AG04449 (cell line): ENCODE measurements at regions not wholly inside any gene's neighbourhood (a gene's known extent, or its start where the extent isn't known, plus 50 kb on each side); places are given as distances from the start of the nearest gene placed in this dataset.

Source experiments
- CTCF ChIA-PET: fragments of 350-600 bp; formaldehyde crosslinking; extraction: SDS; loops from one replicate; lab custom pipeline; 2021; ENCODE audit warnings: antibody characterized with exemption; lab: Yijun Ruan, JAX
- POLR2A ChIA-PET: fragments of 400-600, 350-600 bp; formaldehyde crosslinking; extraction: SDS; loops from one replicate; lab custom pipeline; 2020; ENCODE audit warnings: antibody characterized with exemption, inconsistent platforms; lab: Yijun Ruan, JAX
- DNase-seq: peaks from one replicate; pipeline ENCODE4 v3.0.0-alpha.2; 2010; ENCODE audit warnings: low read depth, low spot score
- H3K4me3 ChIP-seq: 2 replicates; pipeline ENCODE4 v1.5.1; 2011; ENCODE audit warnings: low read depth, mild to moderate bottlenecking, control low read depth, low read length
- CTCF ChIP-seq: IDR thresholded peaks from one replicate; pipeline ENCODE4 v1.5.1; 2011; ENCODE audit warnings: mild to moderate bottlenecking, moderate library complexity, low read length, control low read depth, inconsistent platforms; ENCODE audit not compliant: insufficient read depth; ENCODE audit errors: missing control alignments

- ChIA-PET CTCF (interaction anchor here (1.5 kb wide), 1 partner anchor 9 kb away, joined by 3 read pairs; no protein-coding TSS in a partner anchor), POLR2A (no interaction called here)
- H3K4me3 ChIP-seq, result no peak overlapping the region
- DNase-seq, result no peak
- no peak for TF ChIP-seq CTCF
These were observed 140.4 kb upstream of the MMADHC start for GRCh38 chr2:149727927-149728326.

DNA sequence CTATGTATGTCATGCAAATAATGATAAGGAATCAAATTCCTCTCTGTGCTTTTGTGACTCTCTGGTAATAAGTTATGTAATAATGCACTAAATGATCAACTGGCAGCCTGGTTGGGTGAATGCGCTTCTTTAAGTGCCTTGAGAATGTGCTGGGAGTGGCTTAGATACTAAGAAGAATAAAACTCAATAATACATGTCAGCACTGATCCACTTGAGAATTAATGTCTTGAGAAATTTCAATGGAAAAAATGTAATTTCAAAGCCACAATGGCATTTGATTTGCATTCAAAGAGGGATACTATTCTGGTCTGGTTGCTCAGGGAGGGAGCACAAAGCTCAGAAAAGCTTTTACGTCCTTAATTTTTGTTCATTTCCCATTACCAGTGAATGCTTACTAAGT is 137.7 kb upstream of the MMADHC start:
- CTCF ChIA-PET, result interaction anchor here (1.3 kb wide), 1 partner anchor 11 kb away, joined by 3 read pairs; no protein-coding TSS in a partner anchor
- POLR2A ChIA-PET, result no interaction called here

DNA sequence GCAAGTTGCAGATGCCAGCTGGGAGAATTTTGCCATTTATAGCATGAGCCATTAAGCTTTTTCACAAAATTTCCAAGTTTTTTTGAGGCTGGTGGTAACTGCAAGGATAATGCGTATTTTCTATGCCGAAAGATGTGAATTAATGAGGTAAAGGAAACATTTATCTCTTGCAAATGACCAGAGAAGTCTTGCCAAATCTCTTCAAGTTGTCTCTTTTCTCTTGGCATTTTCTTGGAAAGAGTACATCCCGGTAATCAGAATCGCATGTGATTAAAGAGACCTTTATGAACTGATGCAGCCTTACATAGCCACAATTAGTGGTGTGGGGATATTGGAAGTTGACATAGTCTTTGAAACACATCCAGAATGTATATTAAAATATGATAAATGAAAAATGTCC is 136.5 kb upstream of the MMADHC start:
- no peak for DNase-seq
- no peak overlapping the region for H3K4me3 ChIP-seq
- no peak for TF ChIP-seq CTCF
- POLR2A ChIA-PET, result no interaction called here
- CTCF ChIA-PET, result no interaction called here

More for the DNA sequence above, 137.7 kb upstream of the MMADHC start:
- no peak for DNase-seq
- no peak for TF ChIP-seq CTCF
- no peak overlapping the region for H3K4me3 ChIP-seq

GRCh38 chr2:149720615-149721014 is 133.0 kb upstream of the MMADHC start:
- no peak for TF ChIP-seq CTCF
- ChIA-PET CTCF (no interaction called here), POLR2A (no interaction called here)
- no peak overlapping the region for H3K4me3 ChIP-seq
- no peak for DNase-seq

DNA sequence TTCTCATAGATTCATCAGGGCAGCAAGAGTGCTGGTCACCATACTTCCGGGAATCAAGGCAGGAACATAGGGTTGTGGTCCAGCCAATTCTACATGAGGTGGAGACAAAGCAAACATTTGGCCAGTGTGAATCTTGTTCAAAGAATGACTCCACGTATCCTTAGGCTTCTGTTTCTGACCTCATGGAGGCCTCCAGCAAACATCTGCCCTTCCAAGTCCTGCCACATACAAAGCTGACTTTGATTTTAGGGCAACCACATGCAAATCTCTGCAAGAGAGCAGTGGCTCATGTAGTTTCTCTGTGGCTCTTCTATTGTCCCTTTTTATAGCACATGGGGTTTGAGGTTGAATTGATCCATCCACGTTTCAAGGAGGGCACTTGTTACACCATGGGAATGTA is 132.1 kb upstream of the MMADHC start:
- POLR2A ChIA-PET, result no interaction called here

DNA sequence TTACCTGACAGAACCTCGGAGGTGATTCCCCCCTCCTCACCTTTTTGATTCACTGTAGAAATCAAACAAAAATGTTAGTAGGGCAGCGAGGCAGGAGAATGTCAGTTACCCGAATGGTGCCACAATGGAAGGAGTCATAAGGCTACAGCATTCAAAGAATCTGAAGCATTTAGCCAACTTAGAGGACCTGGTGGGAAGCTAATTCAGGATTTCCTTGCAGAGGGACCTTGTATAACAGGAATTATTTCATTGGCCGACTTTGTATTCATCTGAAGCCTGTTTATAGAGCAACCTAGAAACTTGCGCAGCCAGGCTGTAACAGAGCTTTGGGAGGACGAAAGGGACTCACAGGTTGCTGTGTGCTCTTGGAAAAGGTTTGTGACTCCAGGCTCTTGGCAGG is 129.1 kb upstream of the MMADHC start:
- ChIA-PET POLR2A (no interaction called here), CTCF (interaction anchor here (0.7 to 3.7 kb wide), 13 partner anchors 8 to 130 kb away, joined by 3 to 16 read pairs (median 4); no protein-coding TSS in a partner anchor)

More for the DNA sequence above, 132.1 kb upstream of the MMADHC start:
- CTCF ChIA-PET, result no interaction called here
- TF ChIP-seq CTCF, result no peak
- H3K4me3 ChIP-seq, result no peak overlapping the region
- no peak for DNase-seq

More for the DNA sequence above, 129.1 kb upstream of the MMADHC start:
- no peak for TF ChIP-seq CTCF
- no peak overlapping the region for H3K4me3 ChIP-seq
- DNase-seq, result no peak
